OCI-LY3 (cell line): ENCODE measurements at regions not wholly inside any gene's neighbourhood (a gene's known extent, or its start where the extent isn't known, plus 50 kb on each side); places are given as distances from the start of the nearest gene placed in this dataset.

Experiments used
- H2AFZ ChIP-seq: fragments of 200-600, 300-600 bp; shearing (Covaris generic); 2 replicates; pipeline ENCODE4 v1.6.0; 2014; ENCODE audit warnings: antibody characterized with exemption, low read depth, low read length
- H3K27ac ChIP-seq: fragments of 200-600, 300-600 bp; sonication (generic); 2 replicates; pipeline ENCODE4 v1.5.1; 2014; ENCODE audit warnings: mild to moderate bottlenecking, low read length, moderate library complexity, mixed read lengths
- H3K27me3 ChIP-seq: fragments of 200-600, 300-600 bp; sonication (generic); 2 replicates; pipeline ENCODE4 v1.6.1; 2014; ENCODE audit warnings: low read depth, low read length, mixed read lengths
- H3K36me3 ChIP-seq: fragments of 200-600, 300-600 bp; sonication (generic); replicated peaks from 2 replicates; pipeline ENCODE3; 2014; ENCODE audit warnings: low read depth, low read length, mixed read lengths
- H3K4me1 ChIP-seq: fragments of 300-600, 200-600 bp; sonication (generic); 2 replicates; pipeline ENCODE4 v1.6.1; 2014; ENCODE audit warnings: low read length, mixed read lengths
- H3K4me2 ChIP-seq: fragments of 200-600, 300-600 bp; sonication (generic); 2 replicates; pipeline ENCODE4 v1.6.1; 2014; ENCODE audit warnings: low read length, mixed read lengths
- H3K4me3 ChIP-seq: fragments of 300-600, 200-600 bp; sonication (generic); 2 replicates; pipeline ENCODE4 v1.5.1; 2014; ENCODE audit warnings: antibody characterized with exemption, mild to moderate bottlenecking, low read length, moderate library complexity
- H3K79me2 ChIP-seq: fragments of 300-600, 200-600 bp; shearing (Covaris generic); 2 replicates; pipeline ENCODE4 v1.6.1; 2014; ENCODE audit warnings: mild to moderate bottlenecking, low read length, mixed read lengths
- H3K9ac ChIP-seq: fragments of 300-600, 200-600 bp; shearing (Covaris generic); 2 replicates; pipeline ENCODE4 v1.6.0; 2014; ENCODE audit warnings: mild to moderate bottlenecking, low read length, moderate library complexity
- H3K9me3 ChIP-seq: fragments of 200-600, 300-600 bp; shearing (Covaris generic); 2 replicates; pipeline ENCODE4 v1.6.1; 2014; ENCODE audit warnings: low read length, mixed read lengths; ENCODE audit not compliant: insufficient read depth
- H4K20me1 ChIP-seq: fragments of 200-600, 300-600 bp; sonication (generic); 2 replicates; pipeline ENCODE4 v1.6.1; 2016; ENCODE audit warnings: low read length, mixed read lengths; ENCODE audit not compliant: insufficient read depth
- CTCF ChIP-seq: fragments of 200-600, 300-600 bp; sonication (generic); IDR thresholded peaks from 2 replicates; pipeline ENCODE4 v1.5.1; 2014; ENCODE audit warnings: antibody characterized with exemption, low read length, low read depth
- EZH2phosphoT487 ChIP-seq: fragments of 200-600 bp; shearing (Covaris generic); IDR thresholded peaks from 2 replicates; pipeline ENCODE4 v1.6.1; 2018; ENCODE audit warnings: antibody characterized with exemption, mixed run types, low read depth

GRCh38 chr13:111399776-111400538, 79.5 kb downstream of the TEX29 start:
- H3K9me3 ChIP-seq: no peaks in the 10 kb centered on the region
- no peaks in the 10 kb centered on the region for H3K27me3 ChIP-seq
- H3K9ac ChIP-seq: no peak overlapping the region
- H3K27ac ChIP-seq: no peak overlapping the region
- H3K4me3 ChIP-seq: no peak overlapping the region
- no peak overlapping the region for H3K4me2 ChIP-seq
- no peaks in the 10 kb centered on the region for H3K36me3 ChIP-seq
- no peak for TF ChIP-seq CTCF
- TF ChIP-seq EZH2phosphoT487: no peak
- H4K20me1 ChIP-seq: no peaks in the 10 kb centered on the region
- H2AFZ ChIP-seq: no peak overlapping the region
- no peaks in the 10 kb centered on the region for H3K4me1 ChIP-seq
- H3K79me2 ChIP-seq: no peaks in the 10 kb centered on the region

GRCh38 chr13:111401151-111401550, 80.7 kb downstream of the TEX29 start:
- Histone ChIP-seq H3K36me3 (no peaks in the 10 kb centered on the region), H3K27me3 (peaks cover 7% of the 10 kb centered on the region), H3K9me3 (no peaks in the 10 kb centered on the region), H3K27ac (no peak overlapping the region), H3K4me3 (no peak overlapping the region), H4K20me1 (no peaks in the 10 kb centered on the region), H3K4me2 (no peak overlapping the region), H3K79me2 (no peaks in the 10 kb centered on the region), H3K4me1 (no peaks in the 10 kb centered on the region), H2AFZ (no peak overlapping the region), H3K9ac (no peak overlapping the region)
- TF ChIP-seq CTCF (no peak), EZH2phosphoT487 (no peak)

DNA sequence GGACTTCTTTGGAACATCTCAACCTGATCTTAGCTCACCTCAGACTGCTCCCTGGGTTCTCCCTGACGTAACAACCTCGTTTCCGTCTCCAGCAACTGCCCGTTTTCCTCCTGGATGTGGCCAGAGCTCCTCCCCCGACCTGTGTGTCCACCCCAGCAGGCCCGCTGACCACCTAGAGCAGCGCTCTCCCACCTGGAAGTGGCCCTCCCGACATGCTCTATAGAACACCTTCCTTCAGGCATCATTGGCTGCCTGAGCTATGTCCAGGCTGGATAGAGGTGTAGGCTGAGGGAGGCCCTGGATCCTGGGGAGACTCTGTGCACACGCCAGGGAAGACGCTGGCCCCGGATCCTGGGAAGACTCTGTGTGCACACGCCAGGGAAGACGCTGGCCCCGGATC, 81.3 kb downstream of the TEX29 start:
- Histone ChIP-seq H2AFZ (no peak overlapping the region), H3K27ac (no peak overlapping the region), H3K36me3 (no peaks in the 10 kb centered on the region), H4K20me1 (no peaks in the 10 kb centered on the region), H3K4me3 (no peak overlapping the region), H3K27me3 (peaks cover 12% of the 10 kb centered on the region), H3K79me2 (no peaks in the 10 kb centered on the region), H3K9ac (no peak overlapping the region), H3K4me1 (no peaks in the 10 kb centered on the region), H3K4me2 (no peak overlapping the region), H3K9me3 (no peaks in the 10 kb centered on the region)
- TF ChIP-seq EZH2phosphoT487: no peak
- no peak for TF ChIP-seq CTCF

GRCh38 chr13:111402441-111402840, 82.0 kb downstream of the TEX29 start:
- TF ChIP-seq CTCF (no peak), EZH2phosphoT487 (no peak)

More at GRCh38 chr13:111402441-111402840, 82.0 kb downstream of the TEX29 start:
- Histone ChIP-seq H3K4me3 (no peak overlapping the region), H3K9ac (no peak overlapping the region), H3K27ac (no peak overlapping the region), H3K27me3 (peaks cover 12% of the 10 kb centered on the region), H4K20me1 (no peaks in the 10 kb centered on the region), H3K36me3 (no peaks in the 10 kb centered on the region), H3K4me2 (no peak overlapping the region), H3K79me2 (no peaks in the 10 kb centered on the region), H2AFZ (no peak overlapping the region), H3K4me1 (no peaks in the 10 kb centered on the region), H3K9me3 (no peaks in the 10 kb centered on the region)
